SK-N-SH (cell line): ENCODE measurements at regions not wholly inside any gene's neighbourhood (a gene's known extent, or its start where the extent isn't known, plus 50 kb on each side); places are given as distances from the start of the nearest gene placed in this dataset.

Experiments used
- CTCF ChIA-PET: fragments of 300-600, 350-600 bp; formaldehyde crosslinking; extraction: SDS; loops from one replicate; lab custom pipeline; 2021; lab: Yijun Ruan, JAX
- POLR2A ChIA-PET: fragments of 350-600 bp; sonication (Branson Sonifier 250); formaldehyde crosslinking; extraction: SDS; loops from one replicate; lab custom pipeline; 2020; ENCODE audit warnings: antibody characterized with exemption, inconsistent platforms; lab: Yijun Ruan, JAX
- DNase-seq: peaks from one replicate; pipeline ENCODE4 v3.0.0; 2012
- H2AFZ ChIP-seq: fragments of 200-600 bp; sonication (generic); 2 replicates; pipeline ENCODE4 v1.8.1; 2016; ENCODE audit warnings: antibody characterized with exemption, mild to moderate bottlenecking, low read depth
- H3F3A ChIP-seq: fragments of 200-600 bp; sonication (generic); replicated peaks from 2 replicates; pipeline ENCODE3; 2016; ENCODE audit warnings: antibody characterized with exemption, mild to moderate bottlenecking; ENCODE audit not compliant: insufficient read depth
- H3K27ac ChIP-seq, 2 experiments: fragments of 200-500 bp in 1 of 2; fragments of 200-600 bp in 1 of 2; sonication (Bioruptor generic) in 1 of 2; sonication (generic), shearing (Covaris generic) in 1 of 2; 2 replicates each; pipeline versions ENCODE4 v1.5.1 to v1.6.1; 2014 to 2016; ENCODE audit warnings: low read depth in 2 of 2, inconsistent platforms in 1 of 2, low read length in 1 of 2, mild to moderate bottlenecking in 1 of 2, mixed read lengths in 1 of 2
- H3K27me3 ChIP-seq: fragments of 200-600 bp; sonication (generic), shearing (Covaris generic); 2 replicates; pipeline ENCODE4 v1.6.1; 2016; ENCODE audit warnings: mixed run types; ENCODE audit not compliant: insufficient read depth
- H3K36me3 ChIP-seq, 2 experiments: fragments of 200-500 bp in 1 of 2; fragments of 200-600 bp in 1 of 2; sonication (Bioruptor generic) in 1 of 2; sonication (generic) in 1 of 2; replicated peaks in 1 of 2; 2 replicates each; pipeline versions ENCODE3 to v1.5.1; 2014 to 2016; ENCODE audit warnings: low read length in 1 of 2, mild to moderate bottlenecking in 1 of 2; ENCODE audit not compliant: insufficient read depth in 2 of 2, control insufficient read depth in 1 of 2
- H3K4me1 ChIP-seq, 2 experiments: fragments of 200-500 bp in 1 of 2; fragments of 200-600 bp in 1 of 2; sonication (Bioruptor generic) in 1 of 2; sonication (generic), shearing (Covaris generic) in 1 of 2; 2 replicates each; pipeline versions ENCODE4 v1.5.1 to v1.6.1; 2014 to 2016; ENCODE audit warnings: low read depth in 1 of 2, low read length in 1 of 2, mixed run types in 1 of 2; ENCODE audit not compliant: insufficient read depth in 2 of 2, control insufficient read depth in 1 of 2
- H3K4me2 ChIP-seq: fragments of 200-600 bp; sonication (generic), shearing (Covaris generic); 2 replicates; pipeline ENCODE4 v1.6.1; 2017; ENCODE audit warnings: mixed run types
- H3K4me3 ChIP-seq, 2 experiments: fragments of 200-500 bp in 1 of 2; fragments of 200-600 bp in 1 of 2; sonication (Bioruptor generic) in 1 of 2; sonication (generic), shearing (Covaris generic) in 1 of 2; 2 replicates each; pipeline versions ENCODE4 v1.5.1 to v1.8.1; 2014 to 2016; ENCODE audit warnings: low read depth in 2 of 2, inconsistent platforms in 1 of 2, low read length in 1 of 2, mild to moderate bottlenecking in 1 of 2, mixed read lengths in 1 of 2, moderate library complexity in 1 of 2
- H3K79me2 ChIP-seq: fragments of 200-600 bp; sonication (generic); 2 replicates; pipeline ENCODE4 v1.8.1; 2017; ENCODE audit warnings: mild to moderate bottlenecking; ENCODE audit not compliant: insufficient read depth
- H3K9ac ChIP-seq: fragments of 200-600 bp; sonication (generic); 2 replicates; pipeline ENCODE4 v1.6.1; 2017; ENCODE audit warnings: mixed run types
- H3K9me2 ChIP-seq: fragments of 200-600 bp; sonication (generic); 2 replicates; pipeline ENCODE4 v1.6.1; 2017; ENCODE audit warnings: mixed run types
- H3K9me3 ChIP-seq: fragments of 200-600 bp; sonication (generic); 2 replicates; pipeline ENCODE4 v1.6.1; 2017; ENCODE audit warnings: mixed run types, mild to moderate bottlenecking, moderate library complexity
- H4K20me1 ChIP-seq: fragments of 200-600 bp; sonication (generic); 2 replicates; pipeline ENCODE4 v1.6.1; 2017; ENCODE audit warnings: mild to moderate bottlenecking, mixed run types; ENCODE audit not compliant: insufficient read depth
- ELF1 ChIP-seq: IDR thresholded peaks from 2 replicates; pipeline ENCODE4 v1.4.0; 2012
- EP300 ChIP-seq, 2 experiments: IDR thresholded peaks; 2 replicates each; pipeline versions ENCODE4 v1.4.0 to v1.6.1; 2012; ENCODE audit warnings: borderline replicate concordance in 1 of 2, low read depth in 1 of 2, low read length in 1 of 2
- FOSL2 ChIP-seq: IDR thresholded peaks from 2 replicates; pipeline ENCODE4 v1.4.0; 2012; ENCODE audit warnings: low read depth, mild to moderate bottlenecking, moderate library complexity, borderline replicate concordance
- FOXJ3 ChIP-seq: sonication (generic); formaldehyde crosslinking; IDR thresholded peaks from 2 replicates; pipeline ENCODE4 v1.5.1; 2020; ENCODE audit warnings: mild to moderate bottlenecking, missing genetic modification reagents
- FOXM1 ChIP-seq: IDR thresholded peaks from 2 replicates; pipeline ENCODE4 v1.4.0; 2012; ENCODE audit warnings: low read depth, mild to moderate bottlenecking
- GABPA ChIP-seq: IDR thresholded peaks from 2 replicates; pipeline ENCODE4 v1.4.0; 2012; ENCODE audit warnings: low read depth, mild to moderate bottlenecking
- JUND ChIP-seq: IDR thresholded peaks from 2 replicates; pipeline ENCODE4 v1.4.0; 2012
- MEF2A ChIP-seq: IDR thresholded peaks from 2 replicates; pipeline ENCODE4 v1.4.0; 2012; ENCODE audit warnings: low read depth, borderline replicate concordance
- MXI1 ChIP-seq: IDR thresholded peaks from 2 replicates; pipeline ENCODE4 v1.6.1; 2012; ENCODE audit warnings: mild to moderate bottlenecking, low read depth, low read length, improper control_type of control experiment
- NFIC ChIP-seq: IDR thresholded peaks from 2 replicates; pipeline ENCODE4 v1.4.0; 2012; ENCODE audit warnings: borderline replicate concordance
- POLR2AphosphoS5 ChIP-seq: IDR thresholded peaks from 2 replicates; pipeline ENCODE4 v1.6.1; 2012; ENCODE audit warnings: low read depth, low read length
- RAD21 ChIP-seq: IDR thresholded peaks from 2 replicates; pipeline ENCODE4 v1.6.1; 2012; ENCODE audit warnings: mild to moderate bottlenecking, low read length
- RCOR1 ChIP-seq: fragments of 150-350 bp; IDR thresholded peaks from 2 replicates; pipeline ENCODE4 v1.6.1; 2017; ENCODE audit warnings: antibody characterized with exemption, low read length
- RXRA ChIP-seq: IDR thresholded peaks from 2 replicates; pipeline ENCODE4 v1.4.0; 2012; ENCODE audit warnings: low read depth, mild to moderate bottlenecking, borderline replicate concordance
- SIN3A ChIP-seq: IDR thresholded peaks from 2 replicates; pipeline ENCODE4 v1.6.1; 2012; ENCODE audit warnings: low read depth, mild to moderate bottlenecking, low read length, moderate library complexity, borderline replicate concordance
- TEAD4 ChIP-seq: IDR thresholded peaks from 2 replicates; pipeline ENCODE4 v1.4.0; 2012; ENCODE audit warnings: mild to moderate bottlenecking, borderline replicate concordance; ENCODE audit not compliant: insufficient read depth
- USF1 ChIP-seq: IDR thresholded peaks from 2 replicates; pipeline ENCODE4 v1.4.0; 2012; ENCODE audit warnings: low read depth, borderline replicate concordance
- YY1 ChIP-seq: IDR thresholded peaks from 2 replicates; pipeline ENCODE4 v1.4.0; 2012; ENCODE audit warnings: low read depth, mild to moderate bottlenecking
- whole genome bisulfite sequencing: methylation state at CpG from one replicate; pipeline ENCODE4 v1.1.6; 2017; ENCODE audit warnings: low lambda C conversion rate; 5-methylcytosine and 5-hydroxymethylcytosine counted together
- TF ChIP-seq, protein P1 (sequence below): IDR thresholded peaks from 2 replicates; pipeline ENCODE4 v1.4.0; 2012; ENCODE audit warnings: low read depth, borderline replicate concordance

DNA sequence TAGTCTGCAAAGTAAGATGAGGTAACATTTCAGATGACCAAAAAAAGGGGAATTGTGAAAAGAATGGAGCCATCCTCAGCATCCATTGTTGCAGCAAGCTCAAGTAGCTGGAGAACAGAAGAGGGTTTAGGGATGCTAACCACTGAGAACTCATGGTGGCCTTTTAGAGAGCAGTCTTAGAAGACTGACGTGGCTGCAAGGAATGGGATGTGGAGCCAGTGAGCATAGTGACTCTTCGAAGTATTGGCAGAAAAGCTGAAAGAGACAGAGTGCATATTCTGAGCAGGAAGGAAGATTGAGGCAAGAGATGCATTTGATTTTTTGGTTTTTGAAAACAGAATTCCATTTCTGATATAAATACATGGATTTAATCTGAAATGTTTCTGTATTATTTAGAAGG lies 151.2 kb downstream of the UBE2E3 start:
- WGBS: 62% methylated on average over 2 of the region's 2 CpGs

GRCh38 chr2:181138816-181139215 lies 158.4 kb downstream of the UBE2E3 start:
- H4K20me1 ChIP-seq: no peaks in the 10 kb centered on the region
- POLR2A ChIA-PET: no interaction called here

More for the DNA sequence above, 151.2 kb downstream of the UBE2E3 start:
- CTCF ChIA-PET: interaction anchor here (0.7 to 1.2 kb wide), 4 partner anchors 10 to 151 kb away, joined by 3 to 4 read pairs (median 4); no protein-coding TSS in a partner anchor
- Histone ChIP-seq H3K4me3 (no peak overlapping the region), H3K27me3 (no peaks in the 10 kb centered on the region), H3K4me1 (no peaks in the 10 kb centered on the region), H4K20me1 (no peaks in the 10 kb centered on the region), H3K27ac (no peak overlapping the region), H3K9me3 (peaks cover 8% of the 10 kb centered on the region; the same call in 1 of the 2 replicates), H3K4me2 (no peak overlapping the region), H3K9me2 (no peaks in the 10 kb centered on the region), H3K36me3 (no peaks in the 10 kb centered on the region), H3F3A (no peaks in the 10 kb centered on the region), H3K79me2 (no peaks in the 10 kb centered on the region), H2AFZ (no peak overlapping the region), H3K9ac (no peak overlapping the region)
- no peak for DNase-seq
- POLR2A ChIA-PET: no interaction called here
- no peak for TF ChIP-seq GABPA
- no peak for TF ChIP-seq JUND
- TF ChIP-seq TEAD4: no peak
- TF ChIP-seq NFIC: no peak
- TF ChIP-seq SIN3A: no peak
- no peak for TF ChIP-seq RXRA
- no peak for TF ChIP-seq RAD21
- TF ChIP-seq ELF1: no peak
- no peak for TF ChIP-seq USF1

DNA sequence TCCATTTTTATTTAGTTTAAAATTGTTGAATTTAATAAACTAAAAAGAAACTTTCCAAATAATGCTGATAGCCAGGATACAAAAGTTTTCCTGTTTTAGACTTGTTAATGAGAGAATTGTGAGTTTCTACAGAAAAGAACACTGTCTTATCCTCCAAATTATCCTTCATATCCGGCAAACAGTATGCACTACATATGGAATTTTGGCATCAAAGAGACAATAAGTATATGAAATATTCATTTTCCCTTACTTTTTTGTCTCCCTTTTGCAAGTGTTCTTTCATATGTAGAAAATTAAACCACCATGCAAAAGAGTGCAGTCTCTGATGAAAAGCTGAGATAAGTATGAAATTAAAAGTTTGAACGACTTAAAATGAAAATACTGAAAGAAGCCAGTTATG lies 159.4 kb downstream of the UBE2E3 start:
- ChIA-PET CTCF (interaction anchor here (1.0 kb wide), 1 partner anchor 9 kb away, joined by 3 read pairs; no protein-coding TSS in a partner anchor), POLR2A (no interaction called here)
- no peak overlapping the region for H3K4me3 ChIP-seq
- H3K9me3 ChIP-seq: peaks cover 5% of the 10 kb centered on the region; the same call in 1 of the 2 replicates
- no peak for TF ChIP-seq FOSL2
- no peak for TF ChIP-seq JUND
- TF ChIP-seq MEF2A: no peak
- TF ChIP-seq, protein P1, sequence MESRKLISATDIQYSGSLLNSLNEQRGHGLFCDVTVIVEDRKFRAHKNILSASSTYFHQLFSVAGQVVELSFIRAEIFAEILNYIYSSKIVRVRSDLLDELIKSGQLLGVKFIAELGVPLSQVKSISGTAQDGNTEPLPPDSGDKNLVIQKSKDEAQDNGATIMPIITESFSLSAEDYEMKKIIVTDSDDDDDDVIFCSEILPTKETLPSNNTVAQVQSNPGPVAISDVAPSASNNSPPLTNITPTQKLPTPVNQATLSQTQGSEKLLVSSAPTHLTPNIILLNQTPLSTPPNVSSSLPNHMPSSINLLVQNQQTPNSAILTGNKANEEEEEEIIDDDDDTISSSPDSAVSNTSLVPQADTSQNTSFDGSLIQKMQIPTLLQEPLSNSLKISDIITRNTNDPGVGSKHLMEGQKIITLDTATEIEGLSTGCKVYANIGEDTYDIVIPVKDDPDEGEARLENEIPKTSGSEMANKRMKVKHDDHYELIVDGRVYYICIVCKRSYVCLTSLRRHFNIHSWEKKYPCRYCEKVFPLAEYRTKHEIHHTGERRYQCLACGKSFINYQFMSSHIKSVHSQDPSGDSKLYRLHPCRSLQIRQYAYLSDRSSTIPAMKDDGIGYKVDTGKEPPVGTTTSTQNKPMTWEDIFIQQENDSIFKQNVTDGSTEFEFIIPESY: no peak
- no peak for TF ChIP-seq RCOR1
- no peak for TF ChIP-seq MXI1
- TF ChIP-seq YY1: no peak
- no peaks in the 10 kb centered on the region for H4K20me1 ChIP-seq
- no peak overlapping the region for H2AFZ ChIP-seq
- H3K4me2 ChIP-seq: no peak overlapping the region
- no peaks in the 10 kb centered on the region for H3K36me3 ChIP-seq
- no peak overlapping the region for H3K27ac ChIP-seq
- no peaks in the 10 kb centered on the region; a peak in 1 of 4 replicates for H3K4me1 ChIP-seq
- no peak for DNase-seq
- WGBS: 55% methylated on average over 2 of the region's 2 CpGs
- H3K79me2 ChIP-seq: no peaks in the 10 kb centered on the region
- no peaks in the 10 kb centered on the region for H3K9me2 ChIP-seq
- no peaks in the 10 kb centered on the region for H3K27me3 ChIP-seq
- H3K9ac ChIP-seq: no peak overlapping the region
- no peaks in the 10 kb centered on the region for H3F3A ChIP-seq

More at GRCh38 chr2:181138816-181139215, 158.4 kb downstream of the UBE2E3 start:
- Histone ChIP-seq H3K4me3 (no peak overlapping the region), H3K27me3 (no peaks in the 10 kb centered on the region), H2AFZ (no peak overlapping the region), H3K4me2 (no peak overlapping the region), H3K9ac (no peak overlapping the region), H3K36me3 (no peaks in the 10 kb centered on the region), H3K79me2 (no peaks in the 10 kb centered on the region), H3K9me3 (peaks cover 8% of the 10 kb centered on the region; the same call in 1 of the 2 replicates), H3F3A (no peaks in the 10 kb centered on the region), H3K27ac (no peak overlapping the region), H3K4me1 (no peaks in the 10 kb centered on the region; a peak in 1 of 4 replicates), H3K9me2 (no peaks in the 10 kb centered on the region)
- WGBS: 79% methylated on average over 3 of the region's 3 CpGs
- CTCF ChIA-PET: no interaction called here
- TF ChIP-seq FOXJ3 (CRISPR knock-in tag): no peak
- no peak for TF ChIP-seq EP300 (IDR thresholded peaks at IDR 0.05; ENCODE audit: borderline replicate concordance in 1 of 2, low read depth in 1 of 2, low read length in 1 of 2)
- no peak for TF ChIP-seq ELF1
- TF ChIP-seq MEF2A: no peak
- TF ChIP-seq POLR2AphosphoS5: no peak
- no peak for TF ChIP-seq FOXM1
- DNase-seq: no peak
